ENCODE measurements at regions not wholly inside any gene's neighbourhood (a gene's known extent, or its start where the extent isn't known, plus 50 kb on each side); places are given as distances from the start of the nearest gene placed in this dataset.
"Not testable (repeated sequence)": the region's sequence is repeated elsewhere in the genome, so short reads cannot be mapped to it uniquely, and the experiment has no call there.

GRCh38 chr19:13672480-13673175, 91.7 kb upstream of the MRI1 start:
- not testable (repeated sequence) for TF ChIP-seq CTCF (IDR thresholded peaks at IDR 0.05; ENCODE audit: poor library complexity, severe bottlenecking); RAD21 (conservative IDR thresholded peaks at IDR 0.05); EZH2 (IDR thresholded peaks at IDR 0.05; ENCODE audit: borderline replicate concordance, insufficient read depth, low read length, poor library complexity, severe bottlenecking); SMC3 (conservative IDR thresholded peaks at IDR 0.05; ENCODE audit: poor library complexity); TAF1 (IDR thresholded peaks at IDR 0.05; ENCODE audit: low read depth); MXI1 (conservative IDR thresholded peaks at IDR 0.05; ENCODE audit: poor library complexity, severe bottlenecking)
- TF ChIP-seq, protein P1, sequence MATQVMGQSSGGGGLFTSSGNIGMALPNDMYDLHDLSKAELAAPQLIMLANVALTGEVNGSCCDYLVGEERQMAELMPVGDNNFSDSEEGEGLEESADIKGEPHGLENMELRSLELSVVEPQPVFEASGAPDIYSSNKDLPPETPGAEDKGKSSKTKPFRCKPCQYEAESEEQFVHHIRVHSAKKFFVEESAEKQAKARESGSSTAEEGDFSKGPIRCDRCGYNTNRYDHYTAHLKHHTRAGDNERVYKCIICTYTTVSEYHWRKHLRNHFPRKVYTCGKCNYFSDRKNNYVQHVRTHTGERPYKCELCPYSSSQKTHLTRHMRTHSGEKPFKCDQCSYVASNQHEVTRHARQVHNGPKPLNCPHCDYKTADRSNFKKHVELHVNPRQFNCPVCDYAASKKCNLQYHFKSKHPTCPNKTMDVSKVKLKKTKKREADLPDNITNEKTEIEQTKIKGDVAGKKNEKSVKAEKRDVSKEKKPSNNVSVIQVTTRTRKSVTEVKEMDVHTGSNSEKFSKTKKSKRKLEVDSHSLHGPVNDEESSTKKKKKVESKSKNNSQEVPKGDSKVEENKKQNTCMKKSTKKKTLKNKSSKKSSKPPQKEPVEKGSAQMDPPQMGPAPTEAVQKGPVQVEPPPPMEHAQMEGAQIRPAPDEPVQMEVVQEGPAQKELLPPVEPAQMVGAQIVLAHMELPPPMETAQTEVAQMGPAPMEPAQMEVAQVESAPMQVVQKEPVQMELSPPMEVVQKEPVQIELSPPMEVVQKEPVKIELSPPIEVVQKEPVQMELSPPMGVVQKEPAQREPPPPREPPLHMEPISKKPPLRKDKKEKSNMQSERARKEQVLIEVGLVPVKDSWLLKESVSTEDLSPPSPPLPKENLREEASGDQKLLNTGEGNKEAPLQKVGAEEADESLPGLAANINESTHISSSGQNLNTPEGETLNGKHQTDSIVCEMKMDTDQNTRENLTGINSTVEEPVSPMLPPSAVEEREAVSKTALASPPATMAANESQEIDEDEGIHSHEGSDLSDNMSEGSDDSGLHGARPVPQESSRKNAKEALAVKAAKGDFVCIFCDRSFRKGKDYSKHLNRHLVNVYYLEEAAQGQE (IDR thresholded peaks at IDR 0.05; ENCODE audit: borderline replicate concordance) = not testable (repeated sequence)
- TF ChIP-seq POLR2AphosphoS5 (IDR thresholded peaks at IDR 0.05) (peak; percentile 58), EP300 (conservative IDR thresholded peaks at IDR 0.05; ENCODE audit: poor library complexity, severe bottlenecking) (peak; percentile 31)

Measured in neural cell (in vitro differentiated cells).